DOHH2 (cell line): ENCODE measurements at regions not wholly inside any gene's neighbourhood (a gene's known extent, or its start where the extent isn't known, plus 50 kb on each side); places are given as distances from the start of the nearest gene placed in this dataset.

Experiments
- EZH2phosphoT487 ChIP-seq: fragments of 200-600 bp; sonication (generic); IDR thresholded peaks from 2 replicates; pipeline ENCODE4 v1.6.1; 2017; ENCODE audit warnings: borderline replicate concordance, mild to moderate bottlenecking, antibody characterized with exemption, low read length, moderate library complexity, mixed read lengths
- TF ChIP-seq, protein P1 (sequence below): fragments of 200-600 bp; sonication (generic); IDR thresholded peaks from one replicate; pipeline ENCODE4 v1.5.1; 2014; ENCODE audit warnings: antibody characterized with exemption, mild to moderate bottlenecking, low read depth, low read length; ENCODE audit not compliant: poor library complexity, severe bottlenecking

GRCh38 chr4:3861720-3862639 lies 95.8 kb downstream of the ADRA2C start:
- TF ChIP-seq, protein P1, sequence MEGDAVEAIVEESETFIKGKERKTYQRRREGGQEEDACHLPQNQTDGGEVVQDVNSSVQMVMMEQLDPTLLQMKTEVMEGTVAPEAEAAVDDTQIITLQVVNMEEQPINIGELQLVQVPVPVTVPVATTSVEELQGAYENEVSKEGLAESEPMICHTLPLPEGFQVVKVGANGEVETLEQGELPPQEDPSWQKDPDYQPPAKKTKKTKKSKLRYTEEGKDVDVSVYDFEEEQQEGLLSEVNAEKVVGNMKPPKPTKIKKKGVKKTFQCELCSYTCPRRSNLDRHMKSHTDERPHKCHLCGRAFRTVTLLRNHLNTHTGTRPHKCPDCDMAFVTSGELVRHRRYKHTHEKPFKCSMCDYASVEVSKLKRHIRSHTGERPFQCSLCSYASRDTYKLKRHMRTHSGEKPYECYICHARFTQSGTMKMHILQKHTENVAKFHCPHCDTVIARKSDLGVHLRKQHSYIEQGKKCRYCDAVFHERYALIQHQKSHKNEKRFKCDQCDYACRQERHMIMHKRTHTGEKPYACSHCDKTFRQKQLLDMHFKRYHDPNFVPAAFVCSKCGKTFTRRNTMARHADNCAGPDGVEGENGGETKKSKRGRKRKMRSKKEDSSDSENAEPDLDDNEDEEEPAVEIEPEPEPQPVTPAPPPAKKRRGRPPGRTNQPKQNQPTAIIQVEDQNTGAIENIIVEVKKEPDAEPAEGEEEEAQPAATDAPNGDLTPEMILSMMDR = no peak
- no peak for TF ChIP-seq EZH2phosphoT487
